Endodermal cell (in vitro differentiated cells): ENCODE measurements at regions not wholly inside any gene's neighbourhood (a gene's known extent, or its start where the extent isn't known, plus 50 kb on each side); places are given as distances from the start of the nearest gene placed in this dataset.

ENCODE experiments used
- DNase-seq: peaks from one replicate; pipeline ENCODE4 v3.0.0-alpha.2; 2017
- H3K27ac ChIP-seq: 2 replicates; pipeline ENCODE4 v1.5.1; 2013; ENCODE audit warnings: mild to moderate bottlenecking, low read depth, low read length, moderate library complexity
- H3K27me3 ChIP-seq: 2 replicates; pipeline ENCODE4 v1.6.1; 2013; ENCODE audit warnings: mild to moderate bottlenecking, low read length, moderate library complexity; ENCODE audit not compliant: insufficient read depth, control insufficient read depth, poor library complexity, severe bottlenecking
- H3K36me3 ChIP-seq: 2 replicates; pipeline ENCODE4 v1.7.0; 2013; ENCODE audit warnings: mild to moderate bottlenecking, low read length, moderate library complexity; ENCODE audit not compliant: control insufficient read depth, insufficient read depth
- H3K4me1 ChIP-seq: one replicate; pipeline ENCODE4 v1.7.0; 2013; ENCODE audit warnings: low read length; ENCODE audit not compliant: control insufficient read depth, insufficient read depth
- H3K4me3 ChIP-seq: 2 replicates; pipeline ENCODE4 v1.5.1; 2013; ENCODE audit warnings: mild to moderate bottlenecking, low read length, moderate library complexity
- H3K9ac ChIP-seq: 2 replicates; pipeline ENCODE4 v1.6.1; 2013; ENCODE audit warnings: mild to moderate bottlenecking, low read length, moderate library complexity; ENCODE audit not compliant: poor library complexity, severe bottlenecking; ENCODE audit errors: extremely low read depth
- H3K9me3 ChIP-seq: 2 replicates; pipeline ENCODE4 v1.6.1; 2013; ENCODE audit warnings: mild to moderate bottlenecking, low read length, moderate library complexity; ENCODE audit not compliant: control insufficient read depth
- H3K27ac Mint-ChIP-seq: 2 replicates; pipeline ENCODE4 v1.8.0; 2020; ENCODE audit warnings: mixed read lengths
- H3K27me3 Mint-ChIP-seq: 2 replicates; pipeline ENCODE4 v1.8.0; 2021; ENCODE audit warnings: mild to moderate bottlenecking, mixed read lengths; ENCODE audit not compliant: insufficient read depth
- H3K36me3 Mint-ChIP-seq: 2 replicates; pipeline ENCODE4 v1.8.0; 2020; ENCODE audit warnings: low read depth, mixed read lengths
- H3K4me1 Mint-ChIP-seq: 2 replicates; pipeline ENCODE4 v1.8.0; 2020; ENCODE audit warnings: mixed read lengths
- H3K4me3 Mint-ChIP-seq: 2 replicates; pipeline ENCODE4 v1.8.0; 2020; ENCODE audit warnings: mild to moderate bottlenecking, moderate library complexity, mixed read lengths
- H3K9me3 Mint-ChIP-seq: 2 replicates; pipeline ENCODE4 v1.8.0; 2020; ENCODE audit warnings: mild to moderate bottlenecking, mixed read lengths
- WGBS, 2 experiments: methylation state at CpG; one replicate each; pipeline versions ENCODE4 v1.1.5 to v1.1.7; 2013; ENCODE audit warnings: missing lambda C conversion rate in 2 of 2, mixed read lengths in 1 of 2; ENCODE audit not compliant: insufficient coverage in 1 of 2, insufficient read length in 1 of 2; 5-methylcytosine and 5-hydroxymethylcytosine counted together
- TF ChIP-seq, protein P1 (sequence below): fragments of 200-600 bp; sonication (generic); conservative IDR thresholded peaks from 2 replicates; pipeline ENCODE4 v1.5.0; 2021; ENCODE audit warnings: antibody characterized with exemption, mild to moderate bottlenecking

- no peaks in the 10 kb centered on the region for H3K9me3 ChIP-seq
- WGBS, 2 experiments = 89 to 98% methylated on average over 6 to 10 of the region's 10 CpGs
- H3K9ac ChIP-seq = no peak overlapping the region
- Mint-ChIP-seq H3K27ac (no peak overlapping the region), H3K4me1 (peaks cover 4% of the 10 kb centered on the region), H3K4me3 (no peak overlapping the region), H3K36me3 (no peaks in the 10 kb centered on the region), H3K9me3 (no peaks in the 10 kb centered on the region), H3K27me3 (peaks cover 9% of the 10 kb centered on the region)
- H3K27ac ChIP-seq = no peak overlapping the region
- no peaks in the 10 kb centered on the region for H3K36me3 ChIP-seq
- no peaks in the 10 kb centered on the region for H3K4me1 ChIP-seq
- no peak overlapping the region for H3K4me3 ChIP-seq
- TF ChIP-seq, protein P1, sequence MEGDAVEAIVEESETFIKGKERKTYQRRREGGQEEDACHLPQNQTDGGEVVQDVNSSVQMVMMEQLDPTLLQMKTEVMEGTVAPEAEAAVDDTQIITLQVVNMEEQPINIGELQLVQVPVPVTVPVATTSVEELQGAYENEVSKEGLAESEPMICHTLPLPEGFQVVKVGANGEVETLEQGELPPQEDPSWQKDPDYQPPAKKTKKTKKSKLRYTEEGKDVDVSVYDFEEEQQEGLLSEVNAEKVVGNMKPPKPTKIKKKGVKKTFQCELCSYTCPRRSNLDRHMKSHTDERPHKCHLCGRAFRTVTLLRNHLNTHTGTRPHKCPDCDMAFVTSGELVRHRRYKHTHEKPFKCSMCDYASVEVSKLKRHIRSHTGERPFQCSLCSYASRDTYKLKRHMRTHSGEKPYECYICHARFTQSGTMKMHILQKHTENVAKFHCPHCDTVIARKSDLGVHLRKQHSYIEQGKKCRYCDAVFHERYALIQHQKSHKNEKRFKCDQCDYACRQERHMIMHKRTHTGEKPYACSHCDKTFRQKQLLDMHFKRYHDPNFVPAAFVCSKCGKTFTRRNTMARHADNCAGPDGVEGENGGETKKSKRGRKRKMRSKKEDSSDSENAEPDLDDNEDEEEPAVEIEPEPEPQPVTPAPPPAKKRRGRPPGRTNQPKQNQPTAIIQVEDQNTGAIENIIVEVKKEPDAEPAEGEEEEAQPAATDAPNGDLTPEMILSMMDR = no peak
- H3K27me3 ChIP-seq = no peaks in the 10 kb centered on the region
- DNase-seq = no peak
Measured at GRCh38 chr10:3241967-3242650, 69.5 kb upstream of the PITRM1 start.

GRCh38 chr10:3241274-3241921, 68.8 kb upstream of the PITRM1 start:
- Mint-ChIP-seq H3K27ac (no peak overlapping the region), H3K9me3 (no peaks in the 10 kb centered on the region), H3K4me1 (peaks cover 4% of the 10 kb centered on the region), H3K4me3 (no peak overlapping the region), H3K27me3 (peaks cover 9% of the 10 kb centered on the region), H3K36me3 (no peaks in the 10 kb centered on the region)
- no peaks in the 10 kb centered on the region for H3K9me3 ChIP-seq
- TF ChIP-seq, protein P1 = no peak
- 91 to 93% methylated on average over 16 to 24 of the region's 24 CpGs for WGBS, 2 experiments
- no peaks in the 10 kb centered on the region for H3K36me3 ChIP-seq
- H3K4me1 ChIP-seq = no peaks in the 10 kb centered on the region
- DNase-seq = no peak
- no peak overlapping the region for H3K27ac ChIP-seq
- no peak overlapping the region for H3K9ac ChIP-seq
- no peak overlapping the region for H3K4me3 ChIP-seq
- H3K27me3 ChIP-seq = no peaks in the 10 kb centered on the region

- Histone ChIP-seq H3K36me3 (no peaks in the 10 kb centered on the region), H3K9me3 (no peaks in the 10 kb centered on the region), H3K27ac (no peak overlapping the region), H3K4me1 (no peaks in the 10 kb centered on the region), H3K9ac (no peak overlapping the region), H3K27me3 (no peaks in the 10 kb centered on the region), H3K4me3 (no peak overlapping the region)
- TF ChIP-seq, protein P1 = no peak
- no peak overlapping the region for H3K4me3 Mint-ChIP-seq
- H3K4me1 Mint-ChIP-seq = peaks cover 4% of the 10 kb centered on the region
- H3K27ac Mint-ChIP-seq = no peak overlapping the region
- no peak for DNase-seq
- peaks cover 9% of the 10 kb centered on the region for H3K27me3 Mint-ChIP-seq
- H3K9me3 Mint-ChIP-seq = no peaks in the 10 kb centered on the region
- no peaks in the 10 kb centered on the region for H3K36me3 Mint-ChIP-seq
- 84 to 96% methylated on average over 22 to 30 of the region's 30 CpGs for WGBS, 2 experiments
Measured at GRCh38 chr10:3239920-3240894, 67.6 kb upstream of the PITRM1 start.
